22Rv1 (cell line): ENCODE measurements at regions not wholly inside any gene's neighbourhood (a gene's known extent, or its start where the extent isn't known, plus 50 kb on each side); places are given as distances from the start of the nearest gene placed in this dataset.

Experiments
- CTCF ChIP-seq: fragments of 450-650 bp; IDR thresholded peaks from 2 replicates; pipeline ENCODE4 v1.5.1; 2017; ENCODE audit warnings: mild to moderate bottlenecking
- ZFX ChIP-seq: fragments of 450-650 bp; IDR thresholded peaks from 2 replicates; pipeline ENCODE4 v1.6.1; 2017; ENCODE audit warnings: antibody characterized with exemption, borderline replicate concordance

GRCh38 chr16:9308356-9308801 is 216.9 kb downstream of the HAPSTR1 start:
- TF ChIP-seq CTCF (no peak), ZFX (no peak)
